K562 (cell line): ENCODE measurements at regions not wholly inside any gene's neighbourhood (a gene's known extent, or its start where the extent isn't known, plus 50 kb on each side); places are given as distances from the start of the nearest gene placed in this dataset.

Experiments
- HOXB6 ChIP-seq: fragments of 250-450 bp; sonication (Bioruptor Pico); IDR thresholded peaks from 2 replicates; pipeline ENCODE4 v1.5.1; 2022; ENCODE audit warnings: mild to moderate bottlenecking, borderline replicate concordance
- MBD1 ChIP-seq: fragments of 250-450 bp; sonication (Bioruptor Pico); IDR thresholded peaks from 2 replicates; pipeline ENCODE4 v1.8.0; 2022; ENCODE audit warnings: inconsistent platforms
- PPARD ChIP-seq: fragments of 250-450 bp; sonication (Bioruptor Pico); IDR thresholded peaks from 2 replicates; pipeline ENCODE4 v1.8.0; 2022; ENCODE audit warnings: inconsistent platforms, mild to moderate bottlenecking, moderate library complexity
- RUNX1 ChIP-seq: sonication (generic); IDR thresholded peaks from 2 replicates; pipeline ENCODE4 v1.6.1; 2016; ENCODE audit warnings: antibody characterized with exemption, low read depth
- SMARCC2 ChIP-seq: fragments of 450-650 bp; IDR thresholded peaks from 2 replicates; pipeline ENCODE4 v1.6.1; 2017; ENCODE audit warnings: antibody characterized with exemption, moderate library complexity, mild to moderate bottlenecking, low read depth
- SMARCE1 ChIP-seq: fragments of 450-650 bp; IDR thresholded peaks from 2 replicates; pipeline ENCODE4 v1.7.1; 2016; ENCODE audit warnings: mild to moderate bottlenecking
- VEZF1 ChIP-seq: fragments of 200-800 bp; sonication (Bioruptor generic); IDR thresholded peaks from 2 replicates; pipeline ENCODE4 v1.6.1; 2017; ENCODE audit warnings: missing genetic modification characterization, missing compliant biosample characterization
- ZFP91 ChIP-seq: sonication (generic); formaldehyde crosslinking; IDR thresholded peaks from 2 replicates; pipeline ENCODE4 v1.8.0; 2022; ENCODE audit warnings: mild to moderate bottlenecking, missing genetic modification reagents
- ZNF354B ChIP-seq: fragments of 250-450 bp; sonication (Bioruptor Pico); IDR thresholded peaks from 2 replicates; pipeline ENCODE4 v1.4.0; 2020
- ZNF778 ChIP-seq: fragments of 450-650 bp; formaldehyde crosslinking; IDR thresholded peaks from 2 replicates; pipeline ENCODE4 v1.4.0; 2020; ENCODE audit warnings: mild to moderate bottlenecking, moderate library complexity

- TF ChIP-seq RUNX1 (no peak), ZFP91 (CRISPR knock-in tag) (no peak), ZNF778 (no peak), VEZF1 (CRISPR knock-in tag) (no peak), SMARCE1 (no peak), HOXB6 (no peak), ZNF354B (CRISPR knock-in tag) (no peak), MBD1 (no peak), PPARD (no peak), SMARCC2 (no peak)
Measured at GRCh38 chr14:101116065-101116464, 212.5 kb upstream of the RTL1 start (continued).
